Osteoblast (primary cell): ENCODE measurements at regions not wholly inside any gene's neighbourhood (a gene's known extent, or its start where the extent isn't known, plus 50 kb on each side); places are given as distances from the start of the nearest gene placed in this dataset.

Source experiments
- DNase-seq: peaks from one replicate; pipeline ENCODE4 v3.0.0; 2011; ENCODE audit warnings: low spot score, mixed read lengths; ENCODE audit not compliant: insufficient read length; ENCODE audit errors: missing footprints
- H2AFZ ChIP-seq: 2 replicates; pipeline ENCODE4 v1.6.0; 2011; ENCODE audit warnings: mild to moderate bottlenecking, low read length
- H3K27ac ChIP-seq: 2 replicates; pipeline ENCODE4 v1.5.1; 2011; ENCODE audit warnings: mild to moderate bottlenecking, low read depth, low read length, moderate library complexity
- H3K27me3 ChIP-seq: 2 replicates; pipeline ENCODE4 v1.6.0; 2012; ENCODE audit warnings: mild to moderate bottlenecking, control low read depth, inconsistent platforms, low read length, moderate library complexity; ENCODE audit not compliant: insufficient read depth
- H3K36me3 ChIP-seq: 2 replicates; pipeline ENCODE4 v1.5.1; 2011; ENCODE audit warnings: mild to moderate bottlenecking, low read length, control low read depth, moderate library complexity; ENCODE audit not compliant: insufficient read depth
- H3K4me1 ChIP-seq: 2 replicates; pipeline ENCODE4 v1.5.1; 2011; ENCODE audit warnings: mild to moderate bottlenecking, low read length, control low read depth, moderate library complexity; ENCODE audit not compliant: insufficient read depth
- H3K4me2 ChIP-seq: 2 replicates; pipeline ENCODE4 v1.6.0; 2011; ENCODE audit warnings: mild to moderate bottlenecking, low read length; ENCODE audit not compliant: insufficient read depth
- H3K4me3 ChIP-seq: fragments of 200-600 bp; sonication (generic); 3 replicates; pipeline ENCODE4 v1.5.1; 2012; ENCODE audit warnings: mild to moderate bottlenecking, low read length, inconsistent platforms; ENCODE audit not compliant: insufficient read depth
- H3K79me2 ChIP-seq: 2 replicates; pipeline ENCODE4 v1.6.0; 2012; ENCODE audit warnings: mild to moderate bottlenecking, low read length, control low read depth, inconsistent platforms; ENCODE audit not compliant: insufficient read depth
- H3K9me3 ChIP-seq: 2 replicates; pipeline ENCODE4 v1.5.1; 2011; ENCODE audit warnings: low read depth, low read length, control low read depth
- H4K20me1 ChIP-seq: 2 replicates; pipeline ENCODE4 v1.6.0; 2012; ENCODE audit warnings: mild to moderate bottlenecking, low read length, control low read depth; ENCODE audit not compliant: insufficient read depth
- TF ChIP-seq, protein P1 (sequence below): IDR thresholded peaks from 2 replicates; pipeline ENCODE4 v1.5.1; 2011; ENCODE audit warnings: mild to moderate bottlenecking, low read depth, low read length, moderate library complexity; ENCODE audit errors: extremely low read depth

DNA sequence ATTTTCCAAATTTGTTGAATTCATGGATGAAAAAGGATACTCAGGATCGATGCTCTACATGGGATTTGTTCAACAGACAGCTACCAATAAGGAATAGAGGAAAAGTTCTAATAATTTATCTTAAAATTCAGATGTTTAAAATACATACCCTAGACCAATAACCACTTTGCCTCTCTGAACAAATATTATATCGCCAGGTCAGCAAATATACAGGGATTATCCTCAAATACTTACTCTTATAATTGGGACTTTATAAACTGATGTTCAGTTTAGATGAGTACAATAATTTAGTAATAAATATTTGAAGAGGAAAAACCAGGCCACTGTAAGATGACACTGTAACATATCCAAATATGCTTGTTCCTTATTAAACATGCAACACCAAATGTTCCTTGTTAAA is 268.7 kb downstream of the DOK5 start:
- H3K4me2 ChIP-seq = no peak overlapping the region
- H3K4me1 ChIP-seq = no peaks in the 10 kb centered on the region
- no peaks in the 10 kb centered on the region for H3K79me2 ChIP-seq
- no peak for DNase-seq
- no peaks in the 10 kb centered on the region for H3K9me3 ChIP-seq
- H2AFZ ChIP-seq = no peak overlapping the region
- no peaks in the 10 kb centered on the region for H4K20me1 ChIP-seq
- no peaks in the 10 kb centered on the region for H3K27me3 ChIP-seq
- no peaks in the 10 kb centered on the region for H3K36me3 ChIP-seq
- H3K27ac ChIP-seq = no peak overlapping the region
- no peak overlapping the region for H3K4me3 ChIP-seq
- TF ChIP-seq, protein P1, sequence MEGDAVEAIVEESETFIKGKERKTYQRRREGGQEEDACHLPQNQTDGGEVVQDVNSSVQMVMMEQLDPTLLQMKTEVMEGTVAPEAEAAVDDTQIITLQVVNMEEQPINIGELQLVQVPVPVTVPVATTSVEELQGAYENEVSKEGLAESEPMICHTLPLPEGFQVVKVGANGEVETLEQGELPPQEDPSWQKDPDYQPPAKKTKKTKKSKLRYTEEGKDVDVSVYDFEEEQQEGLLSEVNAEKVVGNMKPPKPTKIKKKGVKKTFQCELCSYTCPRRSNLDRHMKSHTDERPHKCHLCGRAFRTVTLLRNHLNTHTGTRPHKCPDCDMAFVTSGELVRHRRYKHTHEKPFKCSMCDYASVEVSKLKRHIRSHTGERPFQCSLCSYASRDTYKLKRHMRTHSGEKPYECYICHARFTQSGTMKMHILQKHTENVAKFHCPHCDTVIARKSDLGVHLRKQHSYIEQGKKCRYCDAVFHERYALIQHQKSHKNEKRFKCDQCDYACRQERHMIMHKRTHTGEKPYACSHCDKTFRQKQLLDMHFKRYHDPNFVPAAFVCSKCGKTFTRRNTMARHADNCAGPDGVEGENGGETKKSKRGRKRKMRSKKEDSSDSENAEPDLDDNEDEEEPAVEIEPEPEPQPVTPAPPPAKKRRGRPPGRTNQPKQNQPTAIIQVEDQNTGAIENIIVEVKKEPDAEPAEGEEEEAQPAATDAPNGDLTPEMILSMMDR = no peak

DNA sequence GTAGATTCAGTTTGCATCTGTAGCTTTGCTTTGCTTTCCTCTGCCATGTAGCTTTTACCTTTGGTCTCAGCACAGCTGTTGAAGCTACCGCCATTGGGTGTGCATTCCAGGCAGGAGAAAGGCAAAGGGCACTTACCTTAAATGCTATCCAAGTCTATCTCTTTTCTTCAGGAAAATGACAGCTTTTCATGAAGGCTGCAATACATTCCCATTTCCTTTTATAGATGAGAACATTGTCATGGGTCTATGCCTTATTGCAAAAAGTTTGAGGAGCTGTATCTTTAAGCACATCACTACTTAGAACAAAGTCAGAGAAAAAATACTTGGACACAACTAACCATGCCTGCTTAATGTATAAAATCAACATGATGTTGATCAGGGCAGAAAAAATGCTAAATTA is 266.8 kb downstream of the DOK5 start:
- no peaks in the 10 kb centered on the region for H3K9me3 ChIP-seq
- no peak overlapping the region for H3K27ac ChIP-seq
- H3K4me2 ChIP-seq = no peak overlapping the region
- TF ChIP-seq, protein P1 = no peak
- no peak overlapping the region for H3K4me3 ChIP-seq
- H3K79me2 ChIP-seq = no peaks in the 10 kb centered on the region
- H2AFZ ChIP-seq = no peak overlapping the region
- no peaks in the 10 kb centered on the region for H4K20me1 ChIP-seq
- DNase-seq = no peak
- no peaks in the 10 kb centered on the region for H3K36me3 ChIP-seq
- no peaks in the 10 kb centered on the region for H3K4me1 ChIP-seq
- H3K27me3 ChIP-seq = no peaks in the 10 kb centered on the region

DNA sequence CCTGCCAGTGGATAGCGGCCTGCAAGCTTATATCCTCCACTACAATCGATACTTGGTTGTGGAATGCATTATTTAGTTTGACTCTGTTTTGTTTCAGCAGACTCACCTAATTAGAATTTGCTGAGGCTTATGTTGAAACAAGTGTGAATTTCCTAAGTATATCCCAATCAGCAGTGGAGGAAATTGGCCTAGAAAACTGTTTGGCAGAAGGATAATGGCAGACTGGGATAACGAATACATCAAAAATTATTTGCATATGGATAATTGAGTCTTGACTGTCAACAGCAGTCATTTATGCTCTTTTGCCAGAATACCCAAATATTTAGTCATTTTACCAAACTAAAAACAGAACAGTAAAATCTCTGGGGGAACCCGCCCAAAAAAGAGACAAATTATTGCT is 261.0 kb downstream of the DOK5 start:
- H2AFZ ChIP-seq = no peak overlapping the region
- TF ChIP-seq, protein P1 = no peak
- no peak overlapping the region for H3K4me3 ChIP-seq
- H3K27ac ChIP-seq = no peak overlapping the region
- no peak for DNase-seq
- H3K4me1 ChIP-seq = no peaks in the 10 kb centered on the region
- H3K36me3 ChIP-seq = no peaks in the 10 kb centered on the region
- no peaks in the 10 kb centered on the region for H3K9me3 ChIP-seq
- H3K4me2 ChIP-seq = no peak overlapping the region
- no peaks in the 10 kb centered on the region for H3K79me2 ChIP-seq
- no peaks in the 10 kb centered on the region for H4K20me1 ChIP-seq
- H3K27me3 ChIP-seq = no peaks in the 10 kb centered on the region

DNA sequence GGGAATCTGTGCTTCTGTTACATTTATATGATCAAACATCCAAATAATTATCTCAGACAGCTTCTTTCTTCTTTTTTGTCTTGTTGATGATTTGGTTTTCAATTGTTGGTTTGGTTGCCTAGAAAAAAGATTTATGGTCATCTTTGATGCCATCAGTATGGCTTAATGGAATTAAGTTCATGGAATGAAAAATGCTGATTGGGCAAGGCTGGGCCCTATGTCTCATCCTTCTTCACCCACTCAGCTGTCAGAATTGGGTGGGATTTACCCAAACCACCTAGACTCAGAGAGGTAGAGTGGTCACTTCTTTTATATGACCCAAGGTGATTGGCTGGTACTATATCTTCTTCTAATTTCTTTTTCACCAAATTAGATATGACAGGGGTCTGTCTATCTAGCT is 258.3 kb downstream of the DOK5 start:
- TF ChIP-seq, protein P1 = no peak
- H3K27me3 ChIP-seq = no peaks in the 10 kb centered on the region
- H2AFZ ChIP-seq = no peak overlapping the region
- H3K4me2 ChIP-seq = no peak overlapping the region
- no peaks in the 10 kb centered on the region for H3K36me3 ChIP-seq
- H3K4me3 ChIP-seq = no peak overlapping the region
- H3K79me2 ChIP-seq = no peaks in the 10 kb centered on the region
- no peaks in the 10 kb centered on the region for H3K4me1 ChIP-seq
- peak; percentile 6 for DNase-seq
- no peaks in the 10 kb centered on the region for H4K20me1 ChIP-seq
- H3K27ac ChIP-seq = no peak overlapping the region
- no peaks in the 10 kb centered on the region for H3K9me3 ChIP-seq
